ENCODE measurements at regions not wholly inside any gene's neighbourhood (a gene's known extent, or its start where the extent isn't known, plus 50 kb on each side); places are given as distances from the start of the nearest gene placed in this dataset.

GRCh38 chr2:14517731-14518130 is 114.8 kb upstream of the LRATD1 start:
- TF ChIP-seq, protein P1, sequence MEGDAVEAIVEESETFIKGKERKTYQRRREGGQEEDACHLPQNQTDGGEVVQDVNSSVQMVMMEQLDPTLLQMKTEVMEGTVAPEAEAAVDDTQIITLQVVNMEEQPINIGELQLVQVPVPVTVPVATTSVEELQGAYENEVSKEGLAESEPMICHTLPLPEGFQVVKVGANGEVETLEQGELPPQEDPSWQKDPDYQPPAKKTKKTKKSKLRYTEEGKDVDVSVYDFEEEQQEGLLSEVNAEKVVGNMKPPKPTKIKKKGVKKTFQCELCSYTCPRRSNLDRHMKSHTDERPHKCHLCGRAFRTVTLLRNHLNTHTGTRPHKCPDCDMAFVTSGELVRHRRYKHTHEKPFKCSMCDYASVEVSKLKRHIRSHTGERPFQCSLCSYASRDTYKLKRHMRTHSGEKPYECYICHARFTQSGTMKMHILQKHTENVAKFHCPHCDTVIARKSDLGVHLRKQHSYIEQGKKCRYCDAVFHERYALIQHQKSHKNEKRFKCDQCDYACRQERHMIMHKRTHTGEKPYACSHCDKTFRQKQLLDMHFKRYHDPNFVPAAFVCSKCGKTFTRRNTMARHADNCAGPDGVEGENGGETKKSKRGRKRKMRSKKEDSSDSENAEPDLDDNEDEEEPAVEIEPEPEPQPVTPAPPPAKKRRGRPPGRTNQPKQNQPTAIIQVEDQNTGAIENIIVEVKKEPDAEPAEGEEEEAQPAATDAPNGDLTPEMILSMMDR (IDR thresholded peaks at IDR 0.05), result no peak
- no peak overlapping the region for H3K4me3 ChIP-seq
- H3K27ac ChIP-seq, result no peak overlapping the region
- H3K36me3 ChIP-seq, result no peaks in the 10 kb centered on the region
- H3K4me1 ChIP-seq, result no peaks in the 10 kb centered on the region
- H3K27me3 ChIP-seq, result no peaks in the 10 kb centered on the region
- no peak for DNase-seq (ENCODE audit: low spot score in 2 of 2)
- intact Hi-C loops (cut with DNase I), result no loop called here
- no peaks in the 10 kb centered on the region for H3K9me3 ChIP-seq

- no peaks in the 10 kb centered on the region for H3K27me3 ChIP-seq
These were observed 112.1 kb upstream of the LRATD1 start for GRCh38 chr2:14520385-14520945.

GRCh38 chr2:14524041-14524802 is 108.3 kb upstream of the LRATD1 start:
- TF ChIP-seq, protein P1 (IDR thresholded peaks at IDR 0.05), result no peak
- H3K27ac ChIP-seq, result no peak overlapping the region
- H3K4me3 ChIP-seq, result no peak overlapping the region
- intact Hi-C loops (cut with DNase I), result no loop called here
- no peaks in the 10 kb centered on the region for H3K9me3 ChIP-seq
- H3K36me3 ChIP-seq, result no peaks in the 10 kb centered on the region
- no peaks in the 10 kb centered on the region for H3K27me3 ChIP-seq
- H3K4me1 ChIP-seq, result no peaks in the 10 kb centered on the region
- no peak for DNase-seq (ENCODE audit: low spot score in 2 of 2)

More at GRCh38 chr2:14520385-14520945, 112.1 kb upstream of the LRATD1 start:
- H3K36me3 ChIP-seq, result no peaks in the 10 kb centered on the region
- TF ChIP-seq, protein P1 (IDR thresholded peaks at IDR 0.05), result no peak
- intact Hi-C loops (cut with DNase I), result no loop called here
- H3K9me3 ChIP-seq, result no peaks in the 10 kb centered on the region
- no peak overlapping the region for H3K27ac ChIP-seq
- no peak for DNase-seq (ENCODE audit: low spot score in 2 of 2)
- H3K4me1 ChIP-seq, result no peaks in the 10 kb centered on the region
- no peak overlapping the region for H3K4me3 ChIP-seq

GRCh38 chr2:14524803-14525080 is 107.8 kb upstream of the LRATD1 start:
- Histone ChIP-seq H3K4me1 (no peaks in the 10 kb centered on the region), H3K36me3 (no peaks in the 10 kb centered on the region), H3K27me3 (no peaks in the 10 kb centered on the region), H3K9me3 (no peaks in the 10 kb centered on the region), H3K27ac (no peak overlapping the region), H3K4me3 (no peak overlapping the region)
- DNase-seq (ENCODE audit: low spot score in 2 of 2), result no peak
- intact Hi-C loops (cut with DNase I), result no loop called here
- TF ChIP-seq, protein P1 (IDR thresholded peaks at IDR 0.05), result no peak

DNA sequence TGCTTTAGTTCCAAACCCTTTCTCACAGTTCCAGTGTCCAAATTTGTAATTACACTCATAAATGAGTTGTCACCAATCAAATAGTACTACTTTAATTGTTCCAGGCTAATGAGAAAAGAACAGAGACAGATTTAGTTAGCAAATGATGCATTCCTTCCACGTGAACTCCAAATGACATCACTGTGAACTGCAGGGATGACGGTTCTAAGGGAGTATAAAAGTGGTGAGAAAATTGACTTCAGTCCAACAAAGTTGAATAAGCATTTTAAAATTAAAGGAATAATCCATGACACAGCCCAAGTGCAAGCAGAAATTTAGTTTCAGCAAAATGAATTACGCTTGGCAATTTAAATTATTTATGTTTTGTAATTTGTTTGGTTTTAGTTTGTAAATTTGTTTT is 102.0 kb upstream of the LRATD1 start:
- DNase-seq (ENCODE audit: low spot score in 2 of 2), result no peak
- no peak overlapping the region for H3K27ac ChIP-seq
- no peaks in the 10 kb centered on the region for H3K4me1 ChIP-seq
- intact Hi-C loops (cut with DNase I), result no loop called here
- no peaks in the 10 kb centered on the region for H3K9me3 ChIP-seq
- H3K36me3 ChIP-seq, result no peaks in the 10 kb centered on the region
- no peak overlapping the region for H3K4me3 ChIP-seq
- H3K27me3 ChIP-seq, result no peaks in the 10 kb centered on the region
- TF ChIP-seq, protein P1 (IDR thresholded peaks at IDR 0.05), result no peak
